NCI-H82 (cell line): ENCODE measurements at regions not wholly inside any gene's neighbourhood (a gene's known extent, or its start where the extent isn't known, plus 50 kb on each side); places are given as distances from the start of the nearest gene placed in this dataset.

Source experiments
- DNase-seq: peaks from one replicate; lab custom pipeline; 2025; lab: John Stamatoyannopoulos, UW

DNA sequence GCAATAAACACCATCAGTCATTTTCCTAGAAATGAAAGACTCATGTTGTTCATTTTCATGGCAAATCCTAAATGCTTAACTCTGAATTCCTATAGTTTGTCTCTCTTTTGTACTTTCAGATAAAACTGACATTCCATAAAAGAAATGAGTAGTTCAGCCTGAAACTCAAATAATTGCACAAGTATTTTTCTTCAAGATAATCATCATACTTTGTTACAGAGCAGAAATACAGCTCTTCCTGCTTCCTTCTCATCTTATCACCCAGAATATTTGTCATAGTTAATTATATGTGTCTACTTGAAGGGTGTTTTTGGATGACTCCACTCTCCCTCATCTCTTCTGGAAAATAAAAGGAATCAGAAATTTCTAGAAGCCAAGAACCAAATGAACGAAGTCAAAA, 141.1 kb downstream of the HNMT start:
- no peak for DNase-seq

DNA sequence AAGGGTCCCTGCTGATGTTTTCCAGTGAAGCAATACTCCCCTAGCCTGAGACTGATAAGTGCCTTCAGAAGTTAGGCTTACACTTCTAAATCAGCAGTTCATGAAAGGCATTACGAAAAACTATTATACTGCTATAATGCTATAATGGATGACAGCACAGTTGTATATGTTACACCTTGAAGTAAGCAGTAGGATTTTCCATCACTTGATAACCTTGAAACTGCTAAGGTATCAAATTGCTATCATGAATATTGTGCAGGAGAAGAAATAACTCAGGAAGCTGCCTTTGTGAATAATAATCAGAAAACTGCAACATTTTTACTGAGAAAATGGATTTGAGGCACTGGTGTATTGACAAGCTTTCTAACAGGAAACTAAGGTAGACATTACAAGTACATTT, 142.3 kb downstream of the HNMT start:
- DNase-seq, result no peak

DNA sequence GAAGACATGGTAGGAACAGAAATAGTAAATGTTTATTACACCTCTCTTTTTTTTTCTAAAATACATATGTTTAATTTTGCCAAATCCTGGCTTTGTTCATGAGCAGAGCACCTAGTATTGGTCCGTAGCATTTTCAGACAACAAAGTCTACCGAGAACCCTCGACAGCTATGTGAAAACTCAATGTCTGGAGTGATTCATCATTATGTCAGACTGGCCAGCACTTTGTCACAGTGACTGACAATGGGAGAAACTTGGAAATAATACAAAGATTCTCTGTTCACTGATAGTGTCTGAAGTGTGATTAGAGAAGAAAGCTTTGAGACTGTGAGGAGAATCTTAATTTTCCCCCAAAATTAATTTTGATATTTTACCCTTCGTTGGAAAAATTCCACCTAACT, 143.0 kb downstream of the HNMT start:
- DNase-seq, result no peak

DNA sequence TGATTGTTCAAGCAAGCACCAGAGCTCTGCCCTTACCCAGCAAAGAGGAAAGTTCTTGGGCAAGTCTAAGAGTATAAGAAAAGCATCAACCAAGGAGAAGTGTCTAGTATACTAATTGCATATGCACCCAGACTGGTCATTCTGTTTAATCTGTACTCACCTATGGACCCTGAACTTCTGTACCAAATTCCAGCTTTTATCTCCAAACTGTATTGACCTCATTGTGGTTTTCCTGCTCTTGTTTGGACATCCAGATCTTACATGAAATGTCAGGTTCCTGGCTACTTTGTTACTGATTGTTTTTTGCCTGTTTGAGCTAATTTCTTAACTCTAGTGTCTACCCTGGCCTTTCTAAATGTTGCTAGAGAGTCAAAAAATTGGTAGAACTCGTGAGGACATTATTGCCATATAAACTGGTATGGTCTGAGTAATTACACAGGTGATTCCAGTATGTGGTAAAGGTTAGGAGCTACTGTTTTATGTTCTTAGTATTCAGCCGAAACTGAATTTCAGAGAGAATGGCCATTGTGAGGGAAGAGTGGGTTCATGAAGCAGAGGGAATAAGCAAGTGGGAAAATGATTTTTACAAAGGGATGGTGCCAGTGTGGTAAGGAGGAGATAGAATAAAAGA, 146.3 kb downstream of the HNMT start:
- DNase-seq, result no peak

DNA sequence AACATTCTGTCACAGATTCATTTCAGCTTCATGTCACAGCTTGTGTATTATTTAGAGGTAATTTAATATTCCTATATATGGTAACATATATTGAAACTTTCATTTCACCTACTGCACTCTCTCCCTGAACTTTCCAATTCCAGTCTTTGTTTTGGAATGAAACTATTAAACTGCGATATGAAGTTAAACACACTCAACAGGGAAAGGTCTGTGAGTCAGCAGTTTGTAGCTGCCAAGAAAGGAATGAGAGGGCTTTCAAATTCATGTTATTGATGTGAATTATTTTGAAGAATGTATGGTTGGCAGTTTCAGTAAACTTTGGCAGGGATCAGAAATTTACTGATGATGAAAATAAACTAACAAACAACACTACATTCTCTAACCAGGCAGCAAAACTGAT, 148.3 kb downstream of the HNMT start:
- no peak for DNase-seq

DNA sequence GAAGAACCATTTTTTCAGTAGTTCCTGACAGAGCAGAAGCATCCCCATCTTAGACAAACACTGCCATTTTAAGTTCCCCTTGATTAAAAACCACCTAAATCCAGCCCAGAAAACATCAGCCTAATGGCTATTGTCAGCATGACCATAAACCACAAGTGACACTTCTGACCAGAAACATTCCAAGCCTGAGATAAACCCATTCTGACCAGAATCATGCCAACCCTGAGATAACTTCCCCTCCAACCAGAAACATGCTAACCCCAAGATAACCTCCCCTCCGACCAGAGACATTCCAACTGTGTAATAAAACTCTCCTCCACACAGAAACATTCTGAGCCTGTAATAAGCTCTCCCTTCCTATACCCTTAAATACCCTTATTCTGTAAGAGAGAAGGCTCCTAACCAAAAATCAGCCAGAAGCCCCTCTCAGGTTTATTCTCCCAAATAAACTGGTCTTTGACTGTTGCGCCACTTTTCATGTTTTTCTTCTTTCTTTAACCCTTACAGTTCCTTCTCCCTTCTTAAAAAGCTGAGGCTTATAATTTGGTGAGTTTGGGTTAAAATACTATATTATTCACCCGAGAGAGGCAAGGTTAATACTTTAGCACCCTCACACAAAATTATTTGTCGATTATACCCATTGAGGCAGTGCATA, 149.7 kb downstream of the HNMT start:
- DNase-seq, result no peak

DNA sequence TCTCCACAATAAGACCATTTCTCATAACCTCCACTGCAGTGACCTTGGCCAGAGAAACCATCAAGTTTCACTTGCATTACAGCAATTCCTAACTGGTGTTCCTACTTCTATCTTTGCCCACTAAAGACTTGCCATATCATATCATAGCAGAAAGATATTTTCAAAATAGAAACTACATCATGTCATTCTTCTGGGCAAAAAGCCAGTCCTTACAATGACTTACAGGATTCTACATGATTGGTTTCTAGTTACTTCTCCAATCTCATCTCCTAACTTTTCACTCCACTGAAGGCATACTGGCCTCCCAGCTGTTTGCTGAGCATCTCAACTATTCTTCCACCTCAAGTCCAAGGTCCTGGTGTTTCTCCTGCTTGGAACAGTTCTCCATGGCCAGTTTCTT, 151.4 kb downstream of the HNMT start:
- DNase-seq, result no peak

DNA sequence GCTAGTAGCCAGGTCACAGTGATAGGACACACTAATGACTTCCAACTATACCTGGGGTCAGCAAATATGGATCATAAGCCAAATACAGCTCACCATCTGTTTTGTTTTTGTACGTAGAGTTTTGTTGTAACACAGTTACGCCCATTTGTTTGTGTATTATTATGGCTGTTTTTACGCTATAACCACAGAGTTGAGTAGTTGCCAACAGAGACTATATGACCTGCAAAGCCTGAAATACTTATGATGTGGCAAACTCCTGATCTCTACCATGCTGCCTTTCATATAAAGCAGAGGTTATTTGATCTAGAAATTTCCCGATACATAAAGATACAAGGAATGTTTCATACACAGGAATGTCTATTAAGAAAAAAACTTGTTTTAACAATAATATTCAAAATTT, 152.2 kb downstream of the HNMT start:
- DNase-seq, result no peak

DNA sequence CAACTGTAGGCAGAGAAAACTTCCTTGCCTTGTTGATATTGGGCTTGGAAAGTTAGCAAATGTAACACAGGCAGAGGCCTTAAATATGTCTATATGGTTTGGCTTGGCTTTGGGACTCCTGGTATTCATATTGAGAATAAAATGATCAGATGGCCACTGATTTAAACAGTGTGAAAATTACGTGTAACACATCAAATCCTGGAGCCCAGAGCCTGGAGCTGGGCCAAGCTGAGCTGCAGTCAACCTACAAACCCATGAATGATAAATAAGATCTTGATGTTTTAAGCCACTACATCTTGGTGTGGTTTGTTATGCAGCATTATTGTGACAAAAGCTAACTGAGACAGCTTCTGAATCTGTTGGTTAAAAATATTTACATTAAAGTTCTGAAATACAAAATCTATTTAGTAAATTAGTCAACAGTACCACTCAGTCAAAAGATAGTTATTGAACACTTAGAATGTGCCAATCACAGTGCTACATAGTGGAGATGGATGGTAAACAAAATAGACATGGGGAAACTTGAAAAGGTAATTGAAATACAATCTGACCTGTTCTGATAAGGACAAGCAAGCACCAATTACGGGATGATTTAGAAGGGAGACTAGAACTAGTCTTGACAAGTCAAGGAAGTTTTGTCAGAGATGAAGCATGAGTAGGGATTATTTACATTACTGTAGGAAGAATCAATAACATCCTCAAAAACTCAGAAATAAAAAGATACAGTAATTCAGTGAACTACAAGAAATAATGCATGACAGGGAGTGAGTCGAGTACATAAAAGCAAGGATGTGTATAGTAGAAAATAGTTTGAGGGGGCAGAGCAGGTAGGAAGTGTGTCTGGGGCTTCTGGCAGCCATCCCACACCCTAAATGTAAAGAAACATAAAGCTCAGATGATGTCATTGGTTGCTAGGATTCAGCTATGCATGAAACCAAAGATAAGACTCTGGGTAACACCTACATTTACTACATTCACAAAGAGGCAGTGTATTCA, 157.7 kb downstream of the HNMT start:
- no peak for DNase-seq

DNA sequence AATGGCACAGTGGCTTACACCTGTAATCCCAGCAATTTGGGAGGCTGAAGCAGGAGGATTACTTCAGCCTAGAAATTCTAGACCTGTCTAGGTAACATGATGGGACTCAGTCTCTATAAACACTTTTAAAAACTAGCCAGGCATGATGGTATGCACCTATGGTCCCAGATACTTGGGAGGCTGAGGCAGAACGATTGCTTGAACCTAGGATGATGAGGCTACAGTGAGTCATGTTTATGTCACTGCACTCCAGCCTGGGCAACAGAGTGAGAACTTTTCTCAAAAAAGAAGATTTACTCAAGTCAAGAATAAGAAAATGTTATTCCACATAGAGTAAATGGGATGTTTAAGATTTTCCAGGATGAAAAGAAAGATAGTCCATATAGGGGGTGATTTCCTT, 158.6 kb downstream of the HNMT start:
- no peak for DNase-seq

DNA sequence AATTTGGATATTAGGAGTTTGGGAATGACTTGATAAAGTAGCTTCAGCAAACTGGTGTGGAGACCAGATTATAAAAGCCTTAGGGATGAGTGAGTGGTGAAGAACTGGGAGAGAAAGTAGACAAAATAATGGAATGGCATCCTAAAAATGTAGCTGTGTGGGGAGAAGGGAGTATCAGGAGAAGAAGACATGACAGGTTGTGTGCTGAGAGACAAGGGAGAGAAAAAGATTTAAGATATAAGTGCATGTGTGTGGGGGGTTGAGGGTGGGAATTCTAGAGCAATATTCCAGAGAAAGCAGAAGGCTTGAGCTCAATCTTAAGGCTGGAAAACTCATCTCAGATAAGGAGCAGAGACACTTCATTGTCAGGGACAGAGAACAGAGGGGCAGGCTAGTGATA, 159.5 kb downstream of the HNMT start:
- DNase-seq, result no peak

DNA sequence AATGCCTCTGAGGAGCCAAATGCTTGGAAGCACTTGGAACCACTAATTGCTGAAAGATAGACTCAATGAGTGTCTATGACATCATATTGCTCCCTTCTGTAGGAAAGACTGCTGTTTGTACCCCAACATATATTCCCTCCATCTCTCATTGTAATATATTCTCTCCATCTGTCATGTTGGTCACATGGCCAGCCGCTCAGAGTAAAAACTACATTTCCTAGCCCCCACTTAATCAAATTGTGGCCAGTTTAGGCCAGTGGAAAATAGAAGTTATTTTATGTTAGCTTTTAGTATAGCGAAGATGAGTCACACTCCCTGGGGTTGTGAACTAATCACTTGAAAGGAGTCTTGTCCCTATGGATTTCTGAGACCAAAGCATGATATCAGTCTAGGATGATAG, 160.2 kb downstream of the HNMT start:
- DNase-seq, result no peak

DNA sequence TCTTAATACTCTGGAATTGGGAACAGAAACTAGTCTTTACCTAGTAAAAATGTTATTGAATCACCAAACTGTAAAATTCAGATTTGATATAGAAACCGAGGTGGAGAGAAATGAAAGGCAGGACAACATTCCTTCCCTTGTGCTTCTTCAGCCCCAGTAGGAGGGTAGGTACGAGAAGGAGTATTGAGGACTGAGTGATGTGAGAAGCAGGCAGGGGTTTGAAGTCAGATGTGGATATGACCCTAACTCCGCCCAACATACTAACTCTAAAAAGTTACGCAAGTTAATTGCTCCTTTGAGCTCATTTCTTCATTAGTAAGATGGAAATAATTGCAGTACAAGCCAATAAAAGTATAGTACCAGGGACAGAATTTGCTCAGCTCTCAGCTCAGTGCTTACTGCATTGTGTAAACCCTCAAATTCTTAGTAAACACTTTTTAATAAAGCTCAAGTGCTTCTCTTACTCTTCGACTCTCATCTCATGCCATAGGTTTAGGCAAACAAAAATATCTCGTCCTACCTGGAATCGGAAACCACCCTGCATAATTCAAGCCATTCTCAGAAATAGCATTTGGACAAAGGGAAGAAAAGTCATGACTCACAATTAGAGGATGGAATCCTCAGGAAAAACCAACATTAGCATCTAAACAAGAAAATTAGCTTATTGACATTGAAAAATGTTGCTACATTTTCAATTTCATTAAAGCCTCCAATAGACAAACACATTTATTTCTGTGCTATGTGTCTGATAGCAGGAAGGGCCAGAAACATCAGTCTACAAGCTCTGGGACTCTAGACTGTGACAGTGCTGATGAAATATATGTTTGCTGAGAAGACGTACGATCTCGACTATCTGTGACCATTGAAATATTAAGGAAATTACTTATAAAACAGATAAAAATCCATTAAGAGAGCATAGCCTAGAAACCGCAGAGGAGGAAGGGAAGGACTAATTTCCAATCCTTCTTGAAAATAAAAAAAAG, 161.3 kb downstream of the HNMT start:
- DNase-seq, result no peak

DNA sequence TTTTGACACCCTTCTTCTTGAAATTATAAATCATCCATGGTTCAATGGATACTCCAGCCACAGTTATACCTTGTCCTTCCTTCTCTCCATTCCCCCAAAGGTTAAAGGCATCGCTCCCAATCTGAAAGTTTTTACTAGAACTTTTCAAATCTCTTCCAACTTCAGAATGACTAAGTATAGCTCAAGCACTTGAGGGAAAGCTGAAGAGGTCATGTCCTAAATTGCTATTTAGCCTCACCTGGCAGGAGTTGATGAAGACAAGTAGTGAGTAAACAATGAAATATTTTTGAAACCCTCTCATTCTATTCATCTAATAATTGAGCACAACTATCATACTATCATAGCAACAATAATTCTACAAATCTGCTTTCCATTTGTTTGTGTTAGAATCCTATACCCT, 167.8 kb downstream of the HNMT start:
- no peak for DNase-seq

DNA sequence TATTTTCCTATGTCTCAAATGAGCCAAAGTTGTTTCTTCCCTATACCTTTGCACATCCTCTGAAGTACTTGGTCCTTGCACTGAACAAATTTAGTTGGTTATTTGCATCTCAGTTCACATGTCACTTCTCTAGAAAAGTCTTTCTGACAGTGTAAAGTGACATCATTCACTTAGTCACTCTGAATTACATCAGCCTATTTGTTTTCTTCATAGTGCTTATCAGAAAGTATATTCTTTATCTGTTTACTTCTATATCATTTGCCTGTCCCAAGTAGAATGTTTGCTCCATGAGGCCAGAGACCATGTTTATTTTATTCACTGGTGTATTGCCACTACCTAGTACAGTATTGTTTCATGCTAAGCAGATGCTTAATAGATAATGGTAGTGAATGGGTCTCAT, 173.7 kb downstream of the HNMT start:
- DNase-seq, result no peak

DNA sequence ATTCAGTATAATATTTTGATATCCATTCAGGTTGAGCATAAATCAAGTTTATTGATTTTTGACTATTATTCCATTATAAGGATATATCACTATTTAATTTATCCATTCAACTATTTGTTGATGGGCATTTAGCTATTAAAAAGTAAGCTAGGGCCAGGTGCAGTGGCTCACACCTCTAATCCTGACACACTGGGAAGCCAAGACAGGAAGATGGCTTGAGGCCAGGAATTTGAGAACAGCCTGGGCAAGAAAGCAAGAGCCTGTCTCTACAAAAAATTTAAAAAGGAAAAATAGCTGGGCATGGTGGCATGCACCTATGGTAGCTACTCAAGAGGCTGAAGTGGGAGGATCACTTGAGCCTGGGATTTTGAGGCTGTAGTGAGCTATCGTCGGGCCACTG, 183.5 kb downstream of the HNMT start:
- no peak for DNase-seq

DNA sequence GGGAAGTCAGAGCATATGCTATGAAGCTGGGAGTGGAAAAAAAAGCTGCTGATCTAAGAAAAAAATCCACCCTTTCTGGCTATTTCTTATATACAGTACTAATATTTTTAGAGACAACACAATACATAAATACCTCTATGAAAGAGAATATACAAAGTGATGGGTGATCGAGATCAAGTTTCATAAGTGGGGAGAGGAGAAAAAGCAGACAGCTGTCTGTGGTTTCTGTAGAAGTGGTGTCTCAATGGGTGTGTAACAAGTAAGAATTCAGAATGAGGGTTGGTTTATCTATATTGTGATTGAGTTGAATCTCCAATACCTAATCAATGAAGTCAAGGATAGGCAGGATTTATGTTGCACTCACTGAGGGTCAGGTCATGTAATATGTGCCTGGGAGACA, 191.0 kb downstream of the HNMT start:
- no peak for DNase-seq

DNA sequence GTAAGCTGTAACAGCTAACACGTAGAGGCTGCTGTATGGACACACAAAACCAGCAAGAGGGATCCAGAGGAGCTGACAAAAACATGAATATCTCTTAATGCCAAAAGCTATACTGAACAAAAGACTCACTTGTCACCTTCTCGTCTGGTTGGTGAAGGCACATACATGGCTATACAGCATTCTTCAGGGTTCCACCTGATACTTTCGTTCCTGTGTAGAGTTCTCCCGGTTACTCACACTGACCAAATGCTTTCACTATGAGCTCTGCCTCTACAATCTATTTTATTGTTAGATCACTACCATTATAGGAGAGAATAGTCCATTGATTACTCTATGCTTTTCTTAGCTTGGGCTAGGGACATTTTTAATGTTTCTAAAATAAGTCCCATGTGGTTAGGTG, 193.1 kb downstream of the HNMT start:
- DNase-seq, result no peak

DNA sequence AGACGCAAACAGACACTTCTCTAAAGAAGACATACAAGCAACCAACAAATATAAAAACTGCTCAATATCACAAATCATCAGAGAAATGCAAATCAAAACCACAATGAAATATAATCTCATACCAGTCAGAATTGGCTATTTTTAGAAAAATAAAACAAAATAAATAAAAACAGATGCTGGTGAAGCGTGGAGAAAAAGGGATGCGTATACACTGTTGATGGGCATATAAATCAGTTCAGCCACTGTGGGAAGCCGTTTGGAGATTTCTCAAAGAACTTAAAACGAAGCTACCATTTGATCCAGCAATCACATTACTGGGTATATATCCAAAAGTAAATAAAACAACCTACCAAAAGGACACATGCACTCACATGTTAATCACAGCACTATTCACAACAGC, 206.2 kb downstream of the HNMT start:
- no peak for DNase-seq

DNA sequence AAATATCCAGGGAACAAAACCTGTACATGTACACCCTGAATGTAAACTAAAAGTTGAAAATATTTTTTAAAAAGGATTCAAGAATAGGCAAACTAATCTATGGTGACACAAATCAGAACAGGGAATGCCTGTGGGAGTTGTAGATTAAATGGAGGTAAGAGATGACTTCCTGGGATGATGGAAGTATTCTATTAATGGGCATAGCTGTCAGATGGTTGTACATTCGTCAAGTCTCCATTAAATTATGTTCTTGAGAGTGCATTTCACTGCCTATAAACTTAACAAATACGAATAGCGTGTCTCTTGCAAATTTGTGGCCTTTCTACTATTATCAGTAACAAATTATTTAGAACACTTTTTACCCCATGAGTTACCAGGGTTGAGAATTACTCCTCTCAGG, 207.0 kb downstream of the HNMT start:
- no peak for DNase-seq

DNA sequence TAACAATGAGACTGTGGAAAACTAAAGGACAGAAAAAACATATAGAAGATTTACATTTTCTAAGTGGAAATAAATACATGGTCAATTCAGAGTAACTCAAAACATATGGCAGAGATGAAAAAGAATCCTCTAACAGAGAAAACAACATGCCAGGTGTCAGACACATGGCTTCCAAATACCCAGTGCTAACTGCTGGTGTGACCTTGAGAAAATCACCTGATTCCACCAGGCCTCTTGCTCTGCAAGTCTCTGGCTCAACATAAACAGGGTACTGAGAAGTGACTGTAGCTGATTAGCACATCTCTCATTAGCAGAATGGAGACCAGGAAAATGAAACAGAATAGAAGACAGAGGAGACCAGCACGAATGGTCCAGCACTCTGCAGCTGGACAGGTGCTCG, 210.8 kb downstream of the HNMT start:
- DNase-seq, result no peak

DNA sequence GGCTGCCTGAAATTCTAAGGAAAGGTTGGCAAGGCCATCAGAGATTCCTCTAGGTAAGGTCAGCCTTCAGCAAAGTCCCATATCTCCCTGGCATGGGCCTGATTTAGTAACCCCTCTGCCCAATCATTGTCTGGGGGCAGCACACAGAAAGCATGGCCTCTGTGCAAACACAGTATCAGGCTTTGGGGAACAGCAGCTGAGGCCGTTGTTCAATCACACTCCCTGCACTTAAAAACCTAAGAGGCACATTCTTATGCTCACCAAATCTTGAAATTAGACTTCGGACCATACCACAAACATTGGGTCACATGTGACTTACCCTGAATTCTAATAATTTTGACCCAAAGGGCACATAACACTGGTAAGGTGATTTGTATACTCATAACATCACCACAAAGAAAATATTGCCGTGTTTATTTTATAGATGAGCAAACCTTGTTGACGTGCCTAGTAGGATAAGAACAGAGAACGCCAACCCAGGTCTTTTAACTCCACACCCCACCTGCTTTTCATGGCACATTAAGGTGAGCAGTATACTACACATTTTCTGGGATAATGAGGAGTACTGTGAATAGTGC, 212.7 kb downstream of the HNMT start:
- no peak for DNase-seq
